ENCODE measurements at regions not wholly inside any gene's neighbourhood (a gene's known extent, or its start where the extent isn't known, plus 50 kb on each side); places are given as distances from the start of the nearest gene placed in this dataset.
"Not testable (repeated sequence)": the region's sequence is repeated elsewhere in the genome, so short reads cannot be mapped to it uniquely, and the experiment has no call there.

DNA sequence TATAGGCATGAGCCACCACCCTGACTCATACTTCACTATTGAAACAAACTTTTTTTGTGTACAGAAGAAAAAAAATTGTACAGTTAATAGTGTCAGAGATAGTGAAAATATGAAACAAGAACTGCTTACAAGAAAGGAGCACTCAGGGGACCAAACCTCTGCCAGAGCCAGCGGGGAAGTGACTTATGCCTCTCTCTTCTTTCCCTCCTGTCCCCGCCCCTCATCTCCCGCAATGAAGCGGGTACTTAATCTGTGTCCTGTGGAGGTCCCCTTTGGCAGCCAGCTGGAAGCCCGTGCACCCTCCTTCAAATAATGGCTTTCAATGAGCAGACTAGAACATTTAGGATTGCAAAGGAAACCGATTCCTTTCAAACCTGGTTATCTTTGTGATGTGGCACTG, 51.5 kb downstream of the PPIAL4A start:
- not testable (repeated sequence) for DNase-seq

DNA sequence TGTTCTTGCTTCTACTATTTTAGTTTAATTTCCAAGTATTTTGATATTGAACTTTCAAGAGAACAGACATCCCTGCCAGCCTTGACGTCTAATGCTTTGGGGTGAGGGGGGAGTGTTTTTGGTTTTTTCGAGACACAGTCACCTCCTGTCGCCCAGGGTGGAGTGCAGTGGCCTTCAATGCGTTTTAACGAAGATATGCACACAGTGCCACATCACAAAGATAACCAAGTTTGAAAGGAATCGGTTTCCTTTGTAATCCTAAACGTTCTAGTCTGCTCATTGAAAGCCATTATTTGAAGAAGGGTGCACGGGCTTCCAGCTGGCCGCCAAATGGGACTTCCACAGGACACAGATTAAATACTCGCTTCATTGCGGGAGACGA, 52.3 kb downstream of the PPIAL4A start:
- not testable (repeated sequence) for DNase-seq

DNA sequence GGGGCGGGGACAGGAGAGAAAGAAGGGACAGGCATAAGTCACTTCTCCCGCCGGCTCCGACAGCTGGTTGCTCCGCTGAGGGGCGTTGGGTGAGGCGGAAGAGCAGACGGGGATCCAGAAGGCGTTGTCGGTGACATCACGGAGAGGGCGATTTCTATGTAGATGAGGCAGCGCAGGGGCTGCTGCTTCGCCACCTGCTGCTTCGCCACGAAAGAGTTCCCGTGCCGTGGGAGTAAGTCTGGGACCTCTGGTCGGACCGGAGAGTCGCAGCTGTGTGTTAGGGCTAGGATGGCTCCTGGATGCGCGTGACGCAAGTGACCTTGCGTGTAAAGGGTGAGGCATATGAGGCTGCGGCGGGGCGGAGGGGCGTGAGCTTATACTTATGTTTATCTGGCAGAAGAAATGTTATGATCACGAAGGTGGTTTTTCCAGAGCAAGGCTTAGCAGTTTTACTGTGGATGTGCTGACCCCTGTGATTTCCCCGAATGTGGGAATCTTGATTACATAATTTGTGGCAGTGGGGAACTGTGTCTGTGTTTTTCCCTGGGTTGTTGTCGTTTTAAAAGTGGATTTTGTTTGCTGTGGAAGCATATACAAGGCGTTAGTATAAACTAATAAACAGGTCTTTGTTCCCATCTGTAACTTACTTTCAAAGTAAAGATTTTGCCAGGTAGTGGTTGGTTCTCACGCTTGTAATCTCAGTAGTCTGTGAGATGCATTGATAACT, 52.8 kb downstream of the PPIAL4A start:
- DNase-seq: not testable (repeated sequence)

DNA sequence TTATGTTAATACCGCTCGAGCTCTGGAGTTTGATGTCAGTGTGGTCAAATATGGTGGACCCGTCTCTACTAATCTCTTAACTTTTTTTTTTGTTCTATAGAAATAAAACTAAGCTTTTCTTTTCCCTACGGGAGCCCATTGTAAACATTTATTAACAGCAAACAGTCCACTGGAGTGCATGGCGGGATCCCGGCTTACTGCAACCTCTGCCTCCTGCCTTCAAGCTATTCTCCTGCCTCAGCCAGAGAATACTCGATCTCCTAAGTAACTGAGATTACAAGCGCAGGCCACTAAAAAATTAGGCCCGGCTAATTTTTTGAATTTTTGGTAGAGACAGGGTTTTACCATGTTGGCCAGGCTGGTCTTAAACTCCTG, 53.4 kb downstream of the PPIAL4A start:
- DNase-seq: not testable (repeated sequence)

DNA sequence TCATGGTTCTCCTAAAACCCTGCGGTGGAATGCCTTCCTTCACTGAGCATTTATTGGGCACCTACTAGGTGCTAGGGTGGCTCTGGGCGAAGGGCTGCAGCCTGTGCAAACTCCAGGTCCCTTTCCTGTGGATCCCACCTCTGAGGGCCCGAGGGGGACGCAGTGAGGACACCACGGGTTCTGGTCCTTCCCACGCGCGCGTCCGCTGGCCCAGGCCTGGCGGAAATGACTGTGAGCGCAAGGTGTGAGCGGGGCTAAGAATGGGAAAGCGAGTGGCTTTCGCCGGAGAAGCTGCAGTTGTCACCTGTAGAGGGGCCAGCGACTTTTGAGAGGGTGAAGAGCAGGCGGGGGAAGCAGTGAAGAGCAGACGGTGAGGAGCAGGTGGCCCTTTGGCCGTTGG, 55.1 kb downstream of the PPIAL4A start:
- DNase-seq: not testable (repeated sequence)

DNA sequence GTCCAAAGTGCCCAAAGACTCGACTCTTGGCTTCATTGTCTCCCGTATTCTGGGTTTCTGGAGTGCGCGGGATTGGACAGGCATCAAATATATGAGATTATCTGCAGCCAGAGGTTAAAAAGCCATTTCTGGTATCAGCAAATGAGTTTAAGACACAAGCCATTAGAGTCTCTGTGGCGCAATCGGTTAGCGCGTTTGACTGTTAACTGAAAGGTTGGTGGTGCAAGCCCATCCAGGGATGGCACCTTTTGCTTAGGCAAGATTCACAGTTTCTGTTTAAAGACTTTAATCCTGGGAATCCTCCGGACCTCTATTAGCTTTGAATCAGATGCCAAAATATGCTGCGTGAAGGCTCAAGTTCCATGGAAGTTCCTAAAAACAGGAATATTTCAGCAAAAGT, 55.6 kb downstream of the PPIAL4A start:
- DNase-seq: not testable (repeated sequence)

DNA sequence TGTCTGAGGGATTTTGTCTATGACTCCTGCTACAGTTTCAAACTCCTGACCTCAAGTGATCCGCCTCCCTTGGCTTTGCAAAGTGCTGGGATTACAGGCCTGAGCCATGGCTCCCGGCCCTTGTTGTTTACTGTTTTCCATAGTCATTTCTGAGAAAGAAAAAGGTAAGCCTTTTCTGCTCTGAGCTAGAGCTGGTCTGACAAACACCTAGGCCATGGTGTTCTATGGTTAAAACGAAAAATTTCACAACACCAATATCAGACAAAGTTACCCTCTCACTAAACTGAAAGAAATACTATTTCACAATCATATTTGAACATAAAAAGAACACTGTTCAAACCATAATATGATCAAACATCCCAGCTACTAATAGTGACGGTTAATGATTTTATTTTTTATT, 57.5 kb downstream of the PPIAL4A start:
- DNase-seq: not testable (repeated sequence)

DNA sequence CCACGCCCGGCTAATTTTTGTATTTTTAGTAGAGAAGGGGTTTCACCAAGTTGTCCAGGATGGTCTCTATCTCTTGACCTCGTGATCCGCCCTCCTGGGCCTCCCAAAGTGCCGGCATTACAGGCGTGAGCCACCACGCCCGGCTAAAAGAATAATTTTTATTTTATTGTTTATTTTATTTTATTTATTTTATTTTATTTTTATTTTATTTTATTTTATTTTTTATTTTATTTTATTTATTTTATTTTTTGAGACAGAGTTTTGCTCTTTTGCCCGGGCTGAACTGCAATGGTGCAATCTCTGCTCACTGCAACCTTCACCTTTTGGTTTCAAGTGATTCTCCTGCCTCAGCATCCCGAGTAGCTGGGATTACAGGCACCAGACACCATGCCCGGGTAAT, 60.2 kb downstream of the PPIAL4A start:
- not testable (repeated sequence) for DNase-seq

DNA sequence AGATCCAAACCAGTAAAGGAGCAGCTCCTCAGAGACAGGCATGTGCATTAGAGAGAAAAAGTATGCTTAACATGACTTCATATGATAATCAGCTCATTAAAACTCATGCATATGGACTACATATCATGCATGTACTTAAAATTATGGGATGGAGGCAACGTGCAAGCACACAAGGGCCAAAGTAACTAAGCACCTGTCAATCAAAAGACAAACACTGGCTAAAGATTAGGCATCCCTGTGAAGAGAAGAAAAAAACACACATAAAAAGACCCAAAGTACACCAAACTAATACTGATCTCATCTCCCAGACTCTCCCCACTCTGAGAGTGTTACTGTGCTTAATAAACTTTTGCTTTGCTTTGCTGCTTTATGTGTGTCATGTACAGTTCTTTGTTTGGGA, 61.1 kb downstream of the PPIAL4A start:
- DNase-seq: not testable (repeated sequence)

DNA sequence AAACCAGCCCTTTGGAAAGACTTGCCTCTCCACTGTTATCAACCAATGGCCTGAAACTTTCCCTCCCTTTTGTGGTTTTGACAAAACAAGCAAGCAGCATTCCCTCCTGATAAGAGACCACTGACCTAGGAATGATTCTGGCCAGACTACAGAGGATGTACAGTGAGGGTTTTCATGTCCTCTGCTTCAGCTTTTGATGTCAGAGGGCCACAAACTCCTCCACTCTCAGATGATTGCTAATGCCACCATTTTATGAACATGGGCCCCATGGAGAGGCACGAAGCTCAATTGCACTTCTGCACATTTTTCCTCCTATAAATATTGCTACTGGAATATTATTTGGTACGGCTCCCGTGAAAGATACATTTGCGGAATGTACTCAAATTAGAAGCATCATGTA, 61.5 kb downstream of the PPIAL4A start:
- not testable (repeated sequence) for DNase-seq

DNA sequence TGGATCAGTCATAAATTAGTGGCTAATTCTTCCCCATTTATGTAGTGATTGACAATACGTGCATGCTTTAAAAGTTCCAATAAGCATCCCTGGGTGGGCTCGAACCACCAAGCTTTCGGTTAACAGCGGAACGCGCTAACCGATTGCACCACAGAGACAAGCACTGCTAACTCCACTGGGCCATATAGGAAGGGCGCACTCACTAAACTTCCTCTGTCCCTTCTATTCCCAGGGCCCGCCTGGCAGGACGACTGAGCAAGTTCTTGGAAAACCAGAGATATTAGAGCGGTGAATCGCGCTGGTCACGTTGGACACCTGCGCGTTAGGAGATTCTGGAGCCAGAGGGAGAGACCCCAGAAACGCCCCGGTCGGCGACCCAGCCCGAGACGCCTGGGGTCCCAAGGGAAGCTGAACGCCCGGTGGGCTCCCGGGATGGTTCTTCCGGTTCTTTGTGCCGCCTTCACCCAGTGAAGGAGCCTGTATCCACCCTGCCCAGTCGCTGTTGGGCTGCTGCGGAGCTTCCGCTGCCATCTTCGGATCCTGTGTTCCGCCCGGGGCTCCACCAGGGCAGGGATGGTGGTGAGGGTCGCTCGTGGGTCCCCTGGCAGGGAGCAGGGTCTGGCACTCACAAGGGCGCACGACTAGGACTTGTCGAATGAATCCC, 62.8 kb downstream of the PPIAL4A start:
- not testable (repeated sequence) for DNase-seq

DNA sequence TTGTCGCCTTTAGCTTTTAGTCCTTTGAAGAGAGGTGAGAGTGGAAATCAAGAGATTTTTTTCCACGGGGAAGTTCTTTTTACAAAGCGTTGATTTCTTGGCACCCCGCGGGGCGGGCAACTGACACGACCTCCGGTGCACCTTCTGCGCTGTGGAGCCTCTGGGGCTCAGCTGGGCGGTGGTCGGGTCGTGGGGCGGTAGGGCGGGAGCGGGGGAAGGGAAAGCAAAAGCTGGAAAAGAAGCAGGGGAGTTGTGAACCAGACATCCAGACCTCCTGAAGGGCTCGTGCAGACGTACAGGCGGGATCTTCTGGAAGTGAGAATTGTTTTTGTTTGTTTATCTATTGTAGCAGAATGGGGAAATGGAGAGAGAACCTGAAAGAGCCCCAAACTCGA, 63.3 kb downstream of the PPIAL4A start:
- DNase-seq: not testable (repeated sequence)

DNA sequence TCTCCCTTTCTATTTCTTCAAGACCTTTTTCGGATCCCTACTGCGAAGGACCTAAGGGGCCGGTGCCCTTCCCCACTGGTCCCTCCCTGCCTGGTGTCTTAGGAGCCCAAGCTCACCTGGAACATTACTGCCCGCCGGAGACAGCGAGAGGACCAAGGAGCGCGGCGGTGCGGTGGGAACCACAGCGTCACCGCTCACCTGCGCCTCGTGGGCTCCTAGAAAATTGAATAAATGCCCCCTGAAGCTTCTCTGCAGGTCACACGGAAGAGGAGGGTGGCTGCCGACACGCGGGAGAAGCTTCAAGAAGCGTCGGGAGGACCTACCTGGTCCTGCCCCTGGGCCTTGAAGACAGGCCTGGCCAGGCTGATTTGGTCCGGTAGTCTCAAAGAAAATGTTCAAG, 65.2 kb downstream of the PPIAL4A start:
- no peak for DNase-seq

DNA sequence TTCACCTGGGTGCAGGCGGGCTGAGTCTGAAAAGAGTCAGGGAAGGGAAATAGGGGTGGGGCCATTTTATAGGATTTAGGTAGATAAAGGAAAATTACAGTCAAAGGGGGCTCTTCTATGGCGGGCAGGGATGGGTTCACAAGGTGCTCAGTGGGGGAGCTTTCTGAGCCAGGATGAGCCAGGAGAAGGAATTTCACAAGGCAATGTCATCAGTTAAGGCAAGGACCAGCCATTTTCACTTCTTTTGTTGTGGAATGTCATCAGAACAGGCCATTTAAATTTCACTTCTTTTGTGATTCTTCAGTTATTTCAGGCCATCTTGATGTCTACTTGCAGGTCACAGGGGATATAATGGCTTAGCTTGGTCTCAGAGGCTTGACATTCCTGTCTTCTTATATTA, 66.4 kb downstream of the PPIAL4A start:
- DNase-seq: not testable (repeated sequence)

DNA sequence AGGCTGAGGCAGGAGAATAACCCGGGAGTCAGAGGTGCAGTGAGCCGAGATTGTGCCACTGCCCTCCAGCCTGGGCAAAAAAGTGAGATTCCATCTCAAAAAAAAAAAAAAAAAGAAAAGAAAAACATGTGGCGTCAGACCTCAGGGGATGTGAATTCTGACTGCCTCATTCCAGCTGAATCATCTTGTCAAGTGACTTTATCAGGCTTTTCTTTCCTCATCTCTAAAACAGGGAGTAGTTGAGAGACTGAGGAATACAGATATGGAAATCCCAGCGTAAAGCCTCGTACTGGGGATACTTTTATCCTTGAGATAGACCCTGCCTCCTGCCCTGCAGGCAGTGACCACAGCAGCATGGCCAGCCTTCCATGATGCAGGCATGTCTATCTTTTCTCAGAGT, 76.4 kb downstream of the PPIAL4A start:
- not testable (repeated sequence) for DNase-seq

DNA sequence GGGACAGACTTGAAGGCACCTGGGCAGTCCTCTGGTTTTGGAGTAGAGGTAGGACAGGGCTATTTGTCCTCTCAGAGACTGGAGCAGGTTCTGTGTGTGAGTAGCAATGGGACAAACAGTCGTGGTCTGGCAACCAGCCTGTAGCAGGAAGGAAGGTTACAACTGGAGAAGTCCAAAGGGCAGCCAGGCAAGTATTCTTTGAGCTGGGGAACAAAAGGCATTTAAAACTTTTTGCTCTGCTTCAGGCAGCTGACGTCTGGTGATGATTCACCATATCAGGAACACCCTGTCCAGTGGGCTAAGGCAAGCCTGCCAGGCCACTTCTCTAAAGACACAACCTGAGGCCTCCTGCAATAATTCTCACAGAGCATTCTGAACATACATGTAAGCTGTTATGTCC, 83.3 kb downstream of the PPIAL4A start:
- not testable (repeated sequence) for DNase-seq

DNA sequence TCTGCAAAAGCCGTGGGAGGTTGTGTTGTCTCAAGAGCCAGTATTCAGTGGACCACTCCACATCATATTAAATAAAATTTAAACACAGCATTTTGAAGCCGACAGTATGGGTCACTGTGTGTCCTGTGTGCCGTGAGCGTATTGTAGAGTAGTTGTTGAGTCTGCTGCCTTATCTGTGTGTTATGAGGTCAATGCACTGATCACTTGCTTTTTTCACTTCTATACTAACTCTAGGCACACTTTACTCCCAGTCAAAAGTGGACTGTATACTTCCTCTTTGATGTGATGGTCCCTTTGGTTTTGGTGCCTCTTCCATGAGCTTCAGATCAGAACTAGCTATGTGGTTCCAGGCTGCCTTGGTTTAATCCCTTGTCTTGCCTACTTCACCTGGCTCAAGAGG, 84.3 kb downstream of the PPIAL4A start:
- not testable (repeated sequence) for DNase-seq

DNA sequence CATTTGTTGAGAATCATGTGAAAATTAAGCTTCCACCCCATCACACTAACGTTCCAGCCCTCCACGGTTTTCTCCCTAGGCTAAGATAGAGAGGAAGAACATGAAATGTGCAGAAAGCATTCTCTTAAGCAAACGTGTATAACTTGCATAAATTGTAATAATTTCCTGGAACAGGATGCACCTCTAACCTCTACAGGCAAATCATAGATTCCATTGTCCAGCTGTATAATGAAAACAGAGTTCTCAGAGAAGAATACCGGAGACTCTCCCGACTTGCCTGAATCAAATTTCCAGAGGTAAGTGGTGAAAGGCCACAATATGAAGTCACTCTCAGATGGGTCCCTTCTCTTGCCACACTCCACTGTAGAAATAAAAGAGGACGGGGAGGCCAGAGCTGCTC, 87.7 kb downstream of the PPIAL4A start:
- DNase-seq: not testable (repeated sequence)

DNA sequence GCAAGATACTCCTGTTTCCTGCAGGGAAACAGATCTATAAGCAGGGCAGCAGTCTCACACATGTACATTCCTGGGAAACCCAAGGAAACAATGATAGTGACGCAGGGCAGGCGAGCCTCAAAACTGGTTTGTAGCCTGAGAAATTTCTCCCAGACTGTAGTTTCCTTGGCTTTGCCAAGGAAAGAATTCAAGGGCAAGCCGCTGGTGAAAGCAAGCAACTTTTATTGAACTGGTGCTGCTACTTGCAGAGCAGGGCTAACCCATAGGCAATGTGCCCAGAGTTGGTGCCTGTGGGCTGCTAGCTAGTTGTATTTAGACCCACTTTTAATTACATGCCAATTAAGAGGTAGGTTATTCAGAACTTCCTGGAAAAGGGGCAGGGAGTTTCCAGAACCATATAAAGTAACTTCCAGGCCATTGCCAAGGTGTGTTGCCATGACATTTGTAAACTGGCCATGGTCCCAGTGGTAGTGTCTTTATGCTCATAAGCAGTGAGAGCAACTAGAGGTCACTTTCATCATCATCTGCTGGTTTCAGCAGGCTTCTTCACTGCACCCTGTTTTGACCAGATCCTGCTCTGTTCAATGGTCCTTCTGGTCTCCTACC, 92.0 kb downstream of the PPIAL4A start:
- DNase-seq: not testable (repeated sequence)

DNA sequence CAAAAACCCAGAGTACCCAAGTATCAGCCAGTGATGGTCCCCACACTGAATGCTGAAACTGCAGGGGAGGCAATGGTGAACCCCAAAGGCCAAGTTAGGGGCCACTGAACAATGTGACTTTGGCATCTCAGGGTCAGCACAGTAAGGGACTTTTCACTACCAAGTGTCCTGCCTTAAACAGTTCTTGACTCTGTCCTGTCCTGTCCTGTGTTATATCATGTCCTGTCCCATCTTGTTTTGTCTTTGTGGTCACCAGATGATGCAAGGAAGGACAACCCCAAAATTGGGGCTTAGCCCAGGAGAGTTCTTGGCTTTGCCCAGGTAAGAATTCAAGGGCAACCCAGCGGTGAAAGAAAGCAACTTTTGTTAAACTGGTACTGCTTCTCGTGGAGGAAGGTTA, 105.0 kb downstream of the PPIAL4A start:
- DNase-seq: not testable (repeated sequence)

DNA sequence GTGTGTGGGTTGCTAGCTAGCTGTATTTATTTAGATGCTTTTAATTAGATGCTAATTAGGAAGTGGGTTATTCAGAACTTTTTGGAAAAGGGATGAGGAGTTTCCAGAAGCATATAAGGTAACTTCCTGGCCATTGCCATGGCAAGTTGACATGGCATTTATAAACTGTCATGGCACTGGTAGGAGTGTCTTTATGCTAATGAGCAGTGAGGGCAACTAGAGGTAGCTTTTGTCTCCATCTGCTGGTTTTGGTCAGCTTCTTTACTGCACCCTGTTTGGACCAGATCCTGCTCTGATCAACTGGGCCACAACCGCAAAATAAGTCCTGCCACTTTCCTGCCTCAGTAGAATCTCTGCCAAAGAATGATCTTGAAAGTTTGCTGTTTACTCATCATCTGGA, 105.5 kb downstream of the PPIAL4A start:
- not testable (repeated sequence) for DNase-seq

DNA sequence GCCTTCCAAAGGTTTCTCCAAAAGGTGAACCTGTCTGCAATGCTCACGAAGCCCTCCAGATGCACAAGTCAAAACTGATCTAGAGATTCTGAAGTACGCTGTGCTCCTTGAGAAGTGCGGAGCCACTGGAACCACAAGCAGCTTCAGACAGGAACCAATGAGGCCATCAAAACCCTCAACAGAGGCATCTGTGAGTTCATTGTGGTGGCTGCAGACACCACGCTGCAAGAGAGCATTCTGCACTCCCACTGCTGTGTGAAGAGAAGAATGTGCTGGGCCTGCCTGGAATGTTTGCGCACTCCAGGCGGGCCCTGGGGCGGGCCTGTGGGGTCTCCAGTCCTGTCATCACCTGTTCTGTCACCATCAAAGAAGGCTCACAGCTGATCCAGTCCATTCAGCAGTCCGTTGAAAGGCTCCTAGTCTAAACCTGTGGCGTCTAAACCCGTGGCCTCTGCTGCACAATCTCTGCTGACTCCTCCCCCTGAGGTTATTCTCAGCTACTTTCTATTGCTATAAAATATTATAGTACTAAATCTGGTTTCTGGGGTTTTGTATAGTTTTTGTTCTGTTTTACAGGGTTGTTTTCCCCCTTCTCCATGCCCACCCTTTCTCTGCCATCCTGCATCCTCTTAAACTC, 111.6 kb downstream of the PPIAL4A start:
- not testable (repeated sequence) for DNase-seq

DNA sequence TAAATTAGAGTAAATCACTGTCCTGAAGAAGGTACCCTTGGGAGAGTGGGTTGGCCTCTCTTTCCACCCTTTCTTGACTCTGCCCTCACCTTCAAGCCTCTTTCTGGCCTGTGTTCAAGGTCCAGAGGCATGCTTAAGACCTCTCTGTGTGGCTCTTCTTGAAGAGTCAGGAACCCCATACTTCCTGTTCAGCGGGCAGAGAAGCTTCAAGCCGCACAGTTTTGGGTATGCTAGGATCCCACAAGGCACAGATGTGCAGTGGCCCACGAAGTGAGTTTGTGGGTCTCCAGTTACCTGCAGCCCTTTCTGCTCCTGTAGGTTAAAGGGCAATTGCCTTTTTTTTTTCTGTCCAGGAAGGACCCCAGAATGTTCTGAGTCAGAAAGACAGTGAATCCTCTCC, 113.7 kb downstream of the PPIAL4A start:
- not testable (repeated sequence) for DNase-seq

DNA sequence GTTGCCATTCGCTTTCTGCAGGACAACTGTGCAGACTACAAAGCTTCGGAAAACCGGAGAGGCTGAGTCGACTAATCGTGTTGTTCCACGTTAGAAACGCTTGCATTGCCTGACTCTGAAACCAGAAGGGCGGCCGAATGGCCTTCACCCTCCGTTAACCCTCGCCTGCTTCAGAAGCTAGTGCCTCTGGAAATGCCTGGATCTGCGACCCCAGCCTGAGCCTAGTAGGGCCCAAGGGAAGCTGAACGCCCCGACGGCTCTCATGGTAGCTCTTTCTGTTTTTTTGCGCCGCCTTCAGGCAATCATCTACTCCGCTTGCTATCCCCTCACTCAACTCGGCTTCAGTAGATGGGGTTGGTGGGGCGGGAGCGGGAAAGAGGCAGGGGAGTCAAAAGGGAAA, 117.3 kb downstream of the PPIAL4A start:
- DNase-seq: not testable (repeated sequence)
